GM12874 (cell line): ENCODE measurements at regions not wholly inside any gene's neighbourhood (a gene's known extent, or its start where the extent isn't known, plus 50 kb on each side); places are given as distances from the start of the nearest gene placed in this dataset.

Experiments used
- TF ChIP-seq, protein P1 (sequence below): IDR thresholded peaks from 2 replicates; pipeline ENCODE4 v1.5.1; 2011; ENCODE audit warnings: low read depth, mild to moderate bottlenecking, control low read depth, low read length, moderate library complexity; ENCODE audit not compliant: insufficient read depth

DNA sequence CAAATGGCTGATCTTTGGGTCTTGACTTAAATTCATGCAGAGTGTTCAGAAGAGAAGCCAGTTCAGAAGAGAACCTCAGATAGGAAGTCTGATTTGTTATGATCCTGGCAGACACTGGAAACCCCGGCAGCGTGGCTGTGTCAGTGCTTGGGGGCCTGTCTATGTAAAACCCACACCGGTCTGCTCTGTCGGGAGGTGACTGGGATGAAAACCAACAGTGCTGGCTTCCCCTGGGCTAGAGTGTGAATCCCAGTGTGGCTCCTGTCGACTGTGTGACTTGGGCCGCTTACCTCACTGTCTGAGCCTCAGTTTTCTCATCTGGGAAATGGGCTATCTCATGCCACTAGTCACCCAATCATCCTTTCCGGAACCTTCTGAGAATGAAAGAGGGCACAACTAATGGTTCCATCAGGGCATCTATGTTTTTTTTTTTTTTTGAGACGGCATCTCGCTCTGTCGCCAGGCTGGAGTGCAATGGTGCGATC is 92.4 kb downstream of the FOXL1 start:
- TF ChIP-seq, protein P1, sequence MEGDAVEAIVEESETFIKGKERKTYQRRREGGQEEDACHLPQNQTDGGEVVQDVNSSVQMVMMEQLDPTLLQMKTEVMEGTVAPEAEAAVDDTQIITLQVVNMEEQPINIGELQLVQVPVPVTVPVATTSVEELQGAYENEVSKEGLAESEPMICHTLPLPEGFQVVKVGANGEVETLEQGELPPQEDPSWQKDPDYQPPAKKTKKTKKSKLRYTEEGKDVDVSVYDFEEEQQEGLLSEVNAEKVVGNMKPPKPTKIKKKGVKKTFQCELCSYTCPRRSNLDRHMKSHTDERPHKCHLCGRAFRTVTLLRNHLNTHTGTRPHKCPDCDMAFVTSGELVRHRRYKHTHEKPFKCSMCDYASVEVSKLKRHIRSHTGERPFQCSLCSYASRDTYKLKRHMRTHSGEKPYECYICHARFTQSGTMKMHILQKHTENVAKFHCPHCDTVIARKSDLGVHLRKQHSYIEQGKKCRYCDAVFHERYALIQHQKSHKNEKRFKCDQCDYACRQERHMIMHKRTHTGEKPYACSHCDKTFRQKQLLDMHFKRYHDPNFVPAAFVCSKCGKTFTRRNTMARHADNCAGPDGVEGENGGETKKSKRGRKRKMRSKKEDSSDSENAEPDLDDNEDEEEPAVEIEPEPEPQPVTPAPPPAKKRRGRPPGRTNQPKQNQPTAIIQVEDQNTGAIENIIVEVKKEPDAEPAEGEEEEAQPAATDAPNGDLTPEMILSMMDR = no peak

DNA sequence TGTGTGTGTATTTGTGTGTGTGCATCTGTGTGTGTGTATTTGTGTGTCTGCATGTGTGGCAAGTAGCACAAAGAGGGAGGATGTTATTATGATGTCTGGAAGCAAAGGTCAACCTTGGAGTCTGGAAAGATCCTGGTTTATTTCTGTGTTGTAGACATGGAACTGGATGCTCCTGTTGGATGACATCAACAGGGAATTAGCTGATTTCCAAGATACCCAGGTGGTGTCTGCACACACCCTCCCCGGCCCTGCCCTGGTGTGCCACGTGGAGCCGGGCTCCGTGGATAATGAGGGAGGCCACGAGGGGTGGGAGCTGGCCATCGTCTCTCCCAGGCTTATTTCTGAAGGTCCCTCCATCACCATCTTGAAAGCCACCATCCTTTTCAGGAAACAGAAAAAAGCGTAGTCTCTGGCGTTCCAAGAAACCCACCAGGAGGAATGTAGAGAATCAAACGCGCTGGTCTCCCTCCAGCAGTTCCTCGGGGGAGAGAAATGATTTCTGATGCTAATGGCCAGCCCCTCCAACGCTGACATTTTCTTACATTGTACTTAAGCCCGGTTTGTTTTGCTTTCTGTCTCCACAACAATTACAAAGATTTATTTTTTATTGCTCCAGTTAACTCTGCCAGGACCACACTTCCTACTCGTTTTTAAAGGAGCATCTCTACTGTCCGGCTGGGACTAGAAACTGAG is 93.3 kb downstream of the FOXL1 start:
- TF ChIP-seq, protein P1 = no peak

DNA sequence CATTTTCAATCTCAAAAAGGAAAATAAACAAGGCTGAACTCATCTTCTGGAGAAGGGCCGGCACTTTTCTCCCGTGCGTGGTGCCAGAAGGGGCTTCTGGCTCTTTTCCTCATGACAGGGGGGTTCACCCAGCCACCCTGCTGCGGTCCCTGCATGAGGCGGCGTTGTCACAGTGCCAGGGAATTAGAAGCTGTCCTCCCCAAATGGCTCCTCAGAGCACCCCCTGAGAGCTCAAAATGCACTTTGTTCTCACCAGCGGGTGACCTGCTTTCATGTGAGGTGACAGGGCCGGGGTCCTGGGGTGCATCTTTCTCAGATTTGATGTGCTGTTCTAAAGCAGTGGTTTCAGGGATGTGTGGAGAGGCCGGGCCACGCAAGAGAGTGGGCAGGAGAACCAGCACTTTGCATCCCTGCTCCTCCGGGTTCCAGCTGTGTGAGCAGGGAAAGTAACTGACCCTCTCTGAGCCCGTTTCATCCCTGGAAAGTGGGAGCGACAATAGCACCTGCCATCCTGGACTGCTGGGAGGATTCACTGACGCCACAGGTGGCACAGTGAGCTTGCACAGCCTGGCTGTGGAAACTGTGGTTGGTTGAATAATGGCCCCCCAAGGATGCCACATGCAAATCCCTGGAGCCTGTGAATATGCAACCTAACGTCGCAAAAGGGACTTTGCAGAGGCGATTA is 94.0 kb downstream of the FOXL1 start:
- TF ChIP-seq, protein P1 = no peak

DNA sequence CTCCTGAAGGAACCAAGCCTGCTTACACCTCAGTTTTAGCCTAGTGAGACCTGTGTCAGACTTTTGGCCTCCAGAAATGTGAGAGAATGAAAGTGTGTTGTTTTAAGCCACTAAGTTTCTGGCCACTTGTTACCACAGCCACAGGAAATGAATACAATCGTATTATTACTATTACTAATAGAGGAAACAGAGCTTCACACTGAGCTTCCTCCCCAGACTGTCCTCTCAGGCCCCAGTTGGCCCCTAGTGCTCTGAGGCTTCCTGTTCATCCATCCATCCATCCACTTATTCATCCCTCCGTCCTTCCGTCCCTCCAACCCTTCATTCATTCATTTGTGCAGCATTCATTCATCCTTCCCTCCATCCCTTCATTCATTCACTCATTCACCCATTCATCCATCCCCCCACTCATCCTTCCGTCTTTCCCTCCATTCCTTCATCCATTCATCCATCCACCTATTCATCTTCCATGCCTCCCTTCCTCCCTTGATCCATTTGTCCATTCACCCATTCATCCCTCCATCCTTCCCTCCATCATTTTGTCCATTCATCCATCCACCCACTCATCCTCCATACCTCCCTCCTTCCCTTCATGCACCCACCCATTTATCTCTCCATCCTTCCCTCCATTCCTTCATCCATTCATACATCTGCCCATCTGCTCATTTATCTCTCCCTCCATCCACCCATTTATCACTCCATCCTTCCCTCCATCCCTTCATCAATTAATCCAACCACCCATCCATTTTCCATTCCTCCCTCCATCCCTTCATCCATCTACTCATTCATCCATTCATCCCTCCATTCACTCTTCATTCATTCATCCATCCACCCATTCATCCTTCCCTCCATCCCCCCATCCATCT is 95.0 kb downstream of the FOXL1 start:
- TF ChIP-seq, protein P1 = no peak

DNA sequence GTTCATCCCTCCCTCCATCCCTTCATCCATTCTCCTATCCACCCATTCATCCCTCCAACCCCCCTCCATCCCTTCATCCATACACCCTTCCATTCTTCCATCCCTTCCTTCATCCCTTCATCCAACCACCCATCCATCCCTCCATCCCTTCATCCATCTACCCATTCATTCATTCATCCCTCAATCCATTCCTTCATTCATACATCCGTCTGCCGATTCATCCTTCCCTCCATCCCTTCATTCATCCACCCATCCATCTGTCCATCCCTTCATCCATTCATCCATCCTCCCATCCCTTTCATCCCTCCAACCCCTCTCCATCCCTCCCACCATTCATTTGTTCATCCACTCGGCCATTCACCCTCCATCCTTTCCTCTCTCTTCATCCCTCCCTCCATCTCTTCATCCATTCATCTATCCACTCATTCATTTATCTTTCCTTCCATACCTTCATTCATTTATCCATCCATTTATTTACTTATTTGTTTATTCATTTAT is 95.7 kb downstream of the FOXL1 start:
- TF ChIP-seq, protein P1 = no peak

DNA sequence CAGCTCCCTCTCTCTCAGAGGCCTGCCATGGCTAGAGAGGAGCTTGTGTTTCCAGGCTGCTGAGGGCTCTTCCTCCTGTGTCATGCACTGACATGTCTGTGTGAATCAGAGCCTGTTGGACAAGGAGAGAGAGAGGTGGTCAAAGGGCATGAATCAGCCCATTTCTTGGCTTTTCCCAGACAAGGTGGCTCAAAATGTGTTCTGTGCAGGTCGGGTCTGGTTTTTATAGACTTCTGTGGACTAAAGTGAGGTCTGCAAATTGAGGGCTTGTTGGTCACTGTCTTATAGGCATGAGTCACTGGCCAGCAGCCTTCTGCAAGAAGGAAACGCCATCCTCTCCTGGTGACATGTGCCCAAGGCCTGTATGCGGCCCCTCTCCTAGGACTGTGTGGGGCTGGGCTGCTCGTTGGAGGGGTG is 97.9 kb downstream of the FOXL1 start:
- TF ChIP-seq, protein P1 = no peak

DNA sequence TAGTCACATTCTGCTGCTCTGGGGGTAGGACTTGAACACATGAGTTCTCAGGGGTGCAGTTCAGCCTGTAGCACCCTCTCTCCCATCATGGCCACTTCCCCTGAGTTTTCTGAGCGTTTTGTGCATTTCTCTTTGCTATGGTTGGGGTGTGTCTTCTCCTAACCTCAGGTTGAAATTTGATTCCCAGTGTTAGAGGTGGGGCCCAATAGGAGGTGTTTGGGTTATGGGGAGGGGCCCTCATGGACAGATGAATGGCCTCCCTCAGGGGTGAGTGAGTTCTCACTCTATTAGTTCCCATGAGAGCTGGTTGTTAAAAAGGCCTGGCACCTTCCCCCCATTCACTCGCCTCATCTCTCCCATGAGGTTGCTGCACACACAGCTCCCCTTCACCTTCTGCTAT is 101.1 kb downstream of the FOXL1 start:
- TF ChIP-seq, protein P1 = no peak
